ENCODE measurements at regions not wholly inside any gene's neighbourhood (a gene's known extent, or its start where the extent isn't known, plus 50 kb on each side); places are given as distances from the start of the nearest gene placed in this dataset.

GRCh38 chr5:56508249-56508648 lies 275.1 kb upstream of the ANKRD55 start:
- TF ChIP-seq CTCF (IDR thresholded peaks at IDR 0.05) = no peak
- TF ChIP-seq POLR2A (IDR thresholded peaks at IDR 0.05) = no peak
- TF ChIP-seq POLR2AphosphoS5 (IDR thresholded peaks at IDR 0.05) = no peak

Measured in upper lobe of left lung (tissue), 4 donors.